GM19463 (cell line): ENCODE measurements at regions not wholly inside any gene's neighbourhood (a gene's known extent, or its start where the extent isn't known, plus 50 kb on each side); places are given as distances from the start of the nearest gene placed in this dataset.
"Not testable (repeated sequence)": the region's sequence is repeated elsewhere in the genome, so short reads cannot be mapped to it uniquely, and the experiment has no call there.

Source experiments
- ATAC-seq: cut with Tn5 transposase; IDR thresholded peaks from one replicate; pipeline ENCODE4 v1.9.1; 2021; ENCODE audit warnings: mild to moderate bottlenecking, moderate library complexity; ENCODE audit not compliant: unreplicated experiment

- no peak for ATAC-seq
Measured at GRCh38 chr1:30368651-30369240, 354.6 kb downstream of the MATN1 start.

DNA sequence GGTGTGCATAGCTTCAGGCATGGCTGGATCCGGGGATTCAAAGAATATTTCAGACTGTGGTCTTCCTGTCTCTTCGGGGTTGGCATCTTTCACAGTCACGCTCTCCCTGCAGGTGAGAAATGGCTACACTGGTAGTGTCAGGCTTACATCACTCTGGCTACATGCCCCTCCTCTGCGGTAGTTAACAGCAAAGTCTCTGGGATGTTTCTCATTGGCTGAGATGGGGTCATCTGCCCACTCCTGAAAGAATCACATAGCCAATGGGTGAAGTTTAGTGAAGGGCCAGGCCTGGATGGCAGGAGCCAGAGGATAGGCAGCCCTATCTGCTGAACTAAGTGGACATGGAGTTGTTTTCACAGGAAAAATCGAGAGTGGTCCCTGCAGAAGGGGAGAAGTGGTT lies 356.5 kb downstream of the MATN1 start:
- ATAC-seq: no peak

GRCh38 chr1:30366199-30366598 lies 357.2 kb downstream of the MATN1 start:
- ATAC-seq: no peak

GRCh38 chr1:30365596-30365995 lies 357.8 kb downstream of the MATN1 start:
- ATAC-seq: no peak

DNA sequence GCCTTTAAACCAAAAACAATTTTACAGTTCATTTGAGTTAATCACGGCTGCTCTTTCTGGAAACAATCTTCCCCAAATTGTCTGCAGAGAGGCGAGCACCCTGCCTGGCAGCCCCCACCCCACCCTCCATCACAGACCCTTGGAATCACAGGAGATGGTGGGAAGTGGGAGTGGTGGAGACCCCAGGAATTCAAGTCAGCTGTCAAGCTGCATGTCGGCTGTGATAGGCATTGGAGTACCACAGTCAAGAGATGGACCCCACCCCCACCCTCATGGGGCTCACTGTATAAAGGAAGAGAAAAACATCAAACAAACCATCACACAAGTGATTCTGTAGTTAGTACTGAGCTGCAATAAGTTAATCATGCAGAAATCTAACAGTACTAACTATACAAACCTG lies 360.4 kb downstream of the MATN1 start:
- ATAC-seq: no peak

DNA sequence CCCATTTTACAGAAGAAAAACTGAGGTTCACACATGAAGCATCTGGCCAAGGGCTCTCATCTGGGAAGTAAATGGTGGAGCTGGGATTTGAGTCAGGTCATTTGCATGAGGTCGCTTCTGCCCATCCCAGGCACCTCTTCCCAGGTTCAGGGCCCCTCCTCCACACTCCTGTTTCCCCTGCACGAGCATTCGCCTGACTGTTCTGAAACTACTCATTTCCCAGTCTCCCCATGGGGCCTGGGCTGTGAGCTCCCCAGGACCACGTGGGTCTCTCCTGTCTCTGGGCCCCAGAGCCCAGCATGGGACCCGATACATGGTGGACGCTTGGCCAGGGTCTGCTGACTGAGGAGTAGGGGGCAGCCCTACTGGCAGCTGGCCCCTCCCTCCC lies 360.8 kb downstream of the MATN1 start:
- ATAC-seq: no peak

DNA sequence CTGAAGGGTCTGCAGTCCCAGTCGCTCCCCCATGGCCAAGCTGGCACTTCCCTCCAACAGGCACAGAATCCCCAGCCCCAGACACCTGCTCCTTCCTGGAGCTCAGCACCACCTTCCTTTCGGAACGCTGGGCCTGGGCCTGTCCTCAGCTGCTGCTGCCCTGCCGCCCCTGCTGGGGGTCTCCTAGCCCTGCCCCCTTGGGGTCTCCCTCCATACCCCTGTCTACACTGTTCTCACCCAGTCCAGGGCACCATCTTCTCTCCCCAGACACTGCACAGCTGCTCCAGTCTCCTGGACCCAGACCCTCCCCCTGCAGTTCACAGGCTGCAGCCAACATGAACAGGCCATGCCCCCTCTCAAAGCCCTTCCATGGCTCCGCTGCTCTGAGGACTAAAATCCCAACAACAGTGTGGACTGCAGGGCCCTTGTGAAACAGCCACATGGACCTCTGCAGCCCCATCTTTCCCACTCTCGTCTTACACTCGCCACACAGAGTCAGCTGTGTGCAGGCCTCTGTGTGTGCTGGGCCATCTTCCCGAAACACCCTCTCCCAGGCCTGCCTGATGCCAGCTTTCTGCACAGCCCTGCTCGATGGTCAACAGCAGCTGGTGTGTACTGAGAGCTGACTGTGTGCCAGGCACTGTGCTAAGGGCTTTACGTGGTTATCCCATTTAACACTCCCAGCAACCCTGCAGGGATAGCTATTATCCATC lies 361.3 kb downstream of the MATN1 start:
- not testable (repeated sequence) for ATAC-seq

GRCh38 chr1:30360753-30361152 lies 362.6 kb downstream of the MATN1 start:
- ATAC-seq: no peak

DNA sequence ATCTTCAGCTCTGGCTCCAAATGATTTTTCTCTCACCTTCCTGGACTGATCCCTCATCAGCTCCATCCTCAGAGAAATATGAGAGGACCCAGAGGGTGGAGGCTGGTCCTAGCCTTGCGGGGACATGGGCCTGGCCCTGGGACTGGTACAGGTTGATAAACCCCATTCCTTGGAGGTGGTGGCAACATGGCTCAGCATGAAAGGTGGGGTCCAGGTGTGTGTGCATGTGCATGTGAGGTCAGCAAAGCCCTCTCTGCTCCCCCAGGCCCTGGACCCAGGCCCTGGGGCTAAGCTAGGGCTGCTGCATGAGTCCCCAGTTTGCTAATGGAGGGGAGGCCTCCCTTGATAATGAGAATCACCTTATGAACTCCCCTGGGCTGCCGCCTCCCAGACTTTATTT lies 363.1 kb downstream of the MATN1 start:
- ATAC-seq: no peak

GRCh38 chr1:30359539-30360220 lies 363.7 kb downstream of the MATN1 start:
- ATAC-seq: no peak

DNA sequence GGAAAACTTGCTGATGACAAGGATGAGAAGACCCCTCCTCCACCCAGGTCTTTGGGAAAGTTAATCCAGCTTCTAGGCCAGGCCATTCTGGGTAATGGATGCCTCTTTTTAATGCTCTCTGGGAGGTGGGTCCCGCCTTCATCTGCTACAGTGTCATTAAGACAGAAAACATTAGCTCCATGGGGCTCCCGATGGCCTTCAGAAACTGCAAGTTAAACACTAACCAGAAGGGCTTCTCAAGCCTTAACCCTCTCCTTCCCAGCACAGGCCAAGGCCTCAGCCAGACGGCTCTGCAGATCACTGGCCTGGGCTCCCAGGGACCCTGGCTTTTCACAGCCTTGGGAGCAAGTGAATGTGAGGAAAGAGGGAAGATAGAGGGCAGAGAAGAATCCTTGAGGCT lies 364.9 kb downstream of the MATN1 start:
- no peak for ATAC-seq

DNA sequence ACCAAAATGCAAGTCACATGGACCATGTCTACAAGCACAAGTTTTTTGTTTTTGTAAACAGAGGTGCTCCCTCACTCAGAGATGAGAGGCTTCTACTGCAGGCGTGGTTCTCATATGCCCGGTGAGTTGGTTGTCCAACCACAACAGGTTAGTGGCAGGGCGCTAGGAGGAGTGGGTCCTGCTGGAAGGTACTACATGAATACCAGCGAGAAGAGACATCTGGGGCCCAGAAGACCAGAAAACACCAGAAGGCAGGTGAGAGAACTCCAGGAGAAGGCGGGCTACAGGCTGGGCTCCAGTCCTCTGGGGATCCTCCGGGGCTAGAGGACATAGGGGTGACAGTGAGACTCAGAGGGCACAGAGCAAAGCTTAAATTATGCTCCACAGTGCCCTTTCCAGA lies 366.5 kb downstream of the MATN1 start:
- ATAC-seq: no peak

DNA sequence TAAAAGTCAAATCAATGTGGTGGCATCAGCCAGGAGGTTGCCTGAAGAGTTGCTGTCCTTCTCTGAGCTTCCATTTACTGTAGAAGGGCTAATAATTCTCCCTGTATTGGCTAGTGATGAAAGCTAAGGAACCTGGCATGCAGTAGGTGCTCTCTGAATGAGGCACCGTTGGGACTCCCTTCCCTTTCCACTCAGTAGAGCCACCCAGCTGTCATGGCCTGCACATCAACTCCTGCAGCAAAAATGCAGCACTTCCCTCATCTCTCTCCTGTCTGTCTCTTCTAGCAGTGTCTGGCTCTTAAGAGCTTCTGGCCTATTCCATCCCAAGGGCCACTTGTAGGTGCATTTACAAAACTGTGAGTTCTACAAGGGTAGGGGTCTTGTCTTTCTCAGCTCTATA lies 369.0 kb downstream of the MATN1 start:
- ATAC-seq: no peak

- ATAC-seq: no peak
Measured at GRCh38 chr1:30353637-30354036, 369.7 kb downstream of the MATN1 start.

DNA sequence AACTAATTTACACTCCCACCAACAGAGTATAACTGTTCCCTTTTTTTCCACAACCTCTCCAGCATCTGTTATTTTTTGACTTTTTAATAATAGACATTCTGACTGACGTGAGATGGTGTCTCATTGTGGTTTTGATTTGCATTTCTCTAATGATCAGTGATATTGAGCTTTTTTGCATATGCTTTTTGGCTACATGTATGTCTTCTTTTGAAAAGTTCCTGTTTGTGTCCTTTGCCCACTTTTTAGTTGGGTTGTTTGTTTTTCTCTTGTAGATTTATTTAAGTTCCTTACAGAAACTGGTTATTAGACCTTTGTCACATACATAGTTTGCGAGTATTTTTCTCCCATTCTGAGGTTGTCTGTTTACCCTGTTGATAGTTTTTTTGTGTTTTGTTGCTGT lies 375.2 kb downstream of the MATN1 start:
- ATAC-seq: no peak

GRCh38 chr1:30345491-30346130 lies 377.8 kb downstream of the MATN1 start:
- ATAC-seq: no peak

GRCh38 chr1:30343562-30343961 lies 379.8 kb downstream of the MATN1 start:
- ATAC-seq: no peak

- ATAC-seq: no peak
Measured at GRCh38 chr1:30342535-30343141, 380.7 kb downstream of the MATN1 start.

- no peak for ATAC-seq
Measured at GRCh38 chr1:30340934-30341333, 382.5 kb downstream of the MATN1 start.

DNA sequence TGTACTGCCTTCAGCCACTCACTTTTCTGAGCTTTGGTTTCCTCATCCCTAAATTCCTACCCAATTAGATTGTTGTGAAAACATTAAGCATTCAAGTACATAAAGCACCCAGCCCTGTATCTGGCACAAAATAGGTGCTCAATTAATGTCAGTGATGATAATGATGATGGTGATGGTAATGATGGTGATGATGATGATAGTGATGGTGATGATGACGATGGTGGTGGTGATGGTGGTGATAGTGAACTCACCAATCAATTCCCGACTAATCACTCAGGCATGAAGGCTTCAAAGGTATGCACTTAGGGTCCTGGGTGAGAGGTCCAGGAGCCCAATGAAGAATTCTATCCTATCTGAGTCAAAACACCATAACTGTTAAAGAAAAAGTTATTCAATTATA lies 383.5 kb downstream of the MATN1 start:
- no peak for ATAC-seq

DNA sequence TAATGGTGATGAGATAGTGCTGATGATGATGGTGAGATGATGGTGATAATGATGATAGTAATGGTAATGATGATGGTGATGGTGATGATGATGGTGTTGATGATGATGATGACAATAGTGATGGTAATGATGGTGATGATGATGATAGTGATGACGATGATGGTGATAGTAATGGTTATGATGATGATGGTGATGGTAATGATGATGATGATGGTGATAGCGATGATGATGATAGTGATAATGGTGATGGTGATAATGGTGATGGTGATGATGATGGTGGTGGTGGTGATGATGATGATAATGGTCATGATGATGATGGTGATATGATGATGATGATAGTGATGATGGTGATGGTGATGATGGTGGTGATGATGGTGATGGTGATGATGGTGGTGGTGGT lies 384.6 kb downstream of the MATN1 start:
- no peak for ATAC-seq

DNA sequence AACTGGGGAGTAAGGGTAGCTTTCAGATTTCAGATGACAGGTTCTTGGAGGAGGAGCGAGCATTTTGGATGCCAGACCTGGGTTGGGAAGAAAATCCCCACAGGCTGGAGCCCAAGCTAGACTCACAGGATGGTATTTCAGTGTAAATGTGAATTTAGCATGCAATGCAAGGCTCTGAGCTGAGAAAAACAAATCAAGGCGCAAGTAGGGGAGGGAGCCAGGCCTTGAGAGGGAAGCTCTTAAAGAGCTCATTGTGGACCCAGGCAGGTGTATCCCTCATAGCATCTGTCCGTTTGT lies 386.1 kb downstream of the MATN1 start:
- ATAC-seq: no peak
